WI38 (cell line): ENCODE measurements at regions not wholly inside any gene's neighbourhood (a gene's known extent, or its start where the extent isn't known, plus 50 kb on each side); places are given as distances from the start of the nearest gene placed in this dataset.

ENCODE experiments used
- H3K4me3 ChIP-seq: 2 replicates; pipeline ENCODE4 v1.5.1; 2011; ENCODE audit warnings: low read depth, mild to moderate bottlenecking, control low read depth, low read length
- CTCF ChIP-seq: IDR thresholded peaks from 2 replicates; pipeline ENCODE4 v1.5.1; 2012; ENCODE audit warnings: low read depth, mild to moderate bottlenecking, control low read depth, low read length

- H3K4me3 ChIP-seq: no peak overlapping the region
- no peak for TF ChIP-seq CTCF
These were observed 274.2 kb upstream of the SOX9 start for GRCh38 chr17:71846561-71847110.

GRCh38 chr17:71849783-71850768, 270.7 kb upstream of the SOX9 start:
- no peak for TF ChIP-seq CTCF
- H3K4me3 ChIP-seq: no peak overlapping the region

GRCh38 chr17:71850812-71851211, 270.0 kb upstream of the SOX9 start:
- no peak for TF ChIP-seq CTCF

GRCh38 chr17:71855010-71855409, 265.8 kb upstream of the SOX9 start:
- TF ChIP-seq CTCF: no peak

More at GRCh38 chr17:71850812-71851211, 270.0 kb upstream of the SOX9 start:
- no peak overlapping the region for H3K4me3 ChIP-seq

GRCh38 chr17:71864755-71865154, 256.1 kb upstream of the SOX9 start:
- no peak for TF ChIP-seq CTCF
- no peak overlapping the region for H3K4me3 ChIP-seq

More at GRCh38 chr17:71855010-71855409, 265.8 kb upstream of the SOX9 start:
- H3K4me3 ChIP-seq: no peak overlapping the region

GRCh38 chr17:71866095-71866494, 254.7 kb upstream of the SOX9 start:
- H3K4me3 ChIP-seq: no peak overlapping the region
- no peak for TF ChIP-seq CTCF

- no peak for TF ChIP-seq CTCF
- H3K4me3 ChIP-seq: no peak overlapping the region
These were observed 251.5 kb upstream of the SOX9 start for GRCh38 chr17:71869293-71869692.
